Stimulated activated CD8-positive, alpha-beta memory T cell treated with anti-CD3 and anti-CD28 coated beads, Interleukin-7, amount 100 ng/mL, for 48 hours (primary cell): ENCODE measurements at regions not wholly inside any gene's neighbourhood (a gene's known extent, or its start where the extent isn't known, plus 50 kb on each side); places are given as distances from the start of the nearest gene placed in this dataset.

Experiments
- DNase-seq, 2 donors: peaks; one replicate each; pipeline ENCODE4 v3.0.0-alpha.2; 2020; ENCODE audit warnings: low read depth in 1 of 2; ENCODE audit errors: extremely low read depth in 1 of 2

DNA sequence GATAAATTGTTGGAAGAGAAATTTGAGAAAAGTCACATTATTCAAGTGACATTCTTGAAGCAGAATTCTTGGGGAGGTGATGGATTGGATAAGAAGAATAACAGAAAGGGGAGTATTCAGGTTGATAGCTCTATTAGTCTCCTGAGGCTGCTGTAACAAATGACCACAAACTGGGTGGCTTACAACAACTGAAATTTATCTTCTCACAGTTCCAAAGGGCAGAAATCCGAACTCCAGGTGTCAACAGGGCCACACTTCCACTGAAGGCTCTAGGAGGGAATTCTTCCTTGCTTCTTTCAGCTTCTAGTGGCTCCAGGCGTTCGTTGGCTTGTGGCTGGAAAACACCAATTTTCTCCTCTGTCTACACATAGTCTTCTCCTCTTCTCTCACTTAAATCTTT is 99.8 kb downstream of the TES start:
- DNase-seq: no peak

DNA sequence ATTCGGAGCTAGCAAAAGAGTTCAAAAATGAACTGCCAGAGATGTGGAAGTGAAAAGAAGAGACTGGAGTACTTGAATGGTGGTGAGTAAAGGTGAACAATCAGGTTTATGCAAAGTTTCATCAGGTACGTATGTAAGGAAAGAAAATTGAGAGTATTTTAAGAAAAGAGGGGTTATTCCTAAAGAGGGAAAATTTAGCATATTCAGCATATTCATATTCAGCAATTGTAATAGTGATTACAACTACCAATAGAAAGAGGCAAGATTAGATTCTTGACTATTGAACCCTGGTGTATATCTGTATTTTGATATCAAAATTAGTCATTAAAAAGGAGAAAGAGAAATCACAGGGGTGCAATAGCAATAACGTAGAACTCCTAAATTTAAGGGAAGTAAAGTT is 100.9 kb downstream of the TES start:
- DNase-seq: no peak

DNA sequence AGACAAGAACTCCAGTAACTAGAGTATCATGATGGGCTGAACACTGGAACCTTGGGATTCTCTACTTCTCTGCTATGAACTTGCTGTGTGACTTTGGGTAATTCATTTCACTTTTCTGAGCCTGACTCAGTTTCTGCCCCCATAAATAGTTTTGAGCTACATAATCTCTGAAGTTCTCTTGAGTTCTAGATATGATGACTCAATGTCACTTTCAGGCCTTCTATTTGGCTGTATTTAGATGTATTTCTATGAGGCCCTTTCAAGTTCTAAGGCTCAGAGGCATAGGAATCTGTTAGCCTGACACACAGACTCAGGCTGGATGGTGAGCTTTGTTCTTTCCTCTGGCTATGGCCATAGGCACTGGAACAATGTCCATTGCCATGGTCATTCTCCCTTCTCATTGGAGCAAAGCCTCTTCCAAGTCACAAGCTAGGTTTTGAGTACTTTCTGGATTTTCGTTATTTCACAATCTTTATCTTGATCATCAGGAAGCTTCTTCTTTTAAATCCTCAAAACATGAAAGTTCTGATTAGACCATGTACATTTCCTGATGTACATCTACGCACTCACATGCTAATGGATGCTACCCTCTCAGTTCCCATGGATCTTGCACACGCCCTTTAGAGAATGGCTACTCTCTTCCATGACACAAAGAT is 101.6 kb downstream of the TES start:
- DNase-seq: no peak

DNA sequence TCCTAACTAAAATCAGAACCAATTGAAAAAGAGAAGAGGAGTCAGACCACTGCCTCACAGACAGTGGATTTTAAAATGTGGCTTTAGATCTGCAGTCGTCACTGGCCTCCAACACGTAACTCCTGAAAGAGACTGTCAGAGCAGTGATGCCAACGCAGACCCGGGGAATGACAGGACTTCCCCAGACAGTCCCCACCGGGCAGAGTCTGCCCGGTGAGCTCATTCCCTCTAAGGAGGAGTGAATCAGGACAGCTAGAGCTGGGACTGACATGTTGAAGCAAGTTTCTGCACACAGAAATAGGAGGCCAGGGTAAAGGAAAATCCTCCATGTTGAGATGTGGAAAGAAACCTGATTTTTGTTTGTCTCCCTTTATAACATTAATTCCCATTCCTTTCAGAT is 105.0 kb downstream of the TES start:
- DNase-seq: no peak

DNA sequence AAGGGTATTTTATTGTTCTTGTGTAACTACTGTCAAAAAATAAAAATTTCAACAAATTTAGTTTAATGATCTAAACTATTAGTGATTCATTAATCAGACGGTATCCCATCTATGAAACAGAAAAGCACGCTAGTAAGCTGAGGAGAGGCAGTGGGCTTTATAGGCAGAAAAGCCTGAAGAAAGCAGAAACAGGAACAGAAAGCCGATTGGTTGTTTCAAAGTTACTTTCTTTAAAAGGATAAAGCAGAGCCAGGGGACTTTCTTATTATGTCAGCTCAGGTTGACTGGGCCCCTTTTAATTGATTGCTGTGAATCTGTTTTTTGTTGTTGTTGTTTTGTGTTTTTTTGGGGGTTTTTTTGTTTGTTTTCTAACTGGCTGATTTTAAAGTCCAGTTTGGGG is 105.5 kb downstream of the TES start:
- no peak for DNase-seq

DNA sequence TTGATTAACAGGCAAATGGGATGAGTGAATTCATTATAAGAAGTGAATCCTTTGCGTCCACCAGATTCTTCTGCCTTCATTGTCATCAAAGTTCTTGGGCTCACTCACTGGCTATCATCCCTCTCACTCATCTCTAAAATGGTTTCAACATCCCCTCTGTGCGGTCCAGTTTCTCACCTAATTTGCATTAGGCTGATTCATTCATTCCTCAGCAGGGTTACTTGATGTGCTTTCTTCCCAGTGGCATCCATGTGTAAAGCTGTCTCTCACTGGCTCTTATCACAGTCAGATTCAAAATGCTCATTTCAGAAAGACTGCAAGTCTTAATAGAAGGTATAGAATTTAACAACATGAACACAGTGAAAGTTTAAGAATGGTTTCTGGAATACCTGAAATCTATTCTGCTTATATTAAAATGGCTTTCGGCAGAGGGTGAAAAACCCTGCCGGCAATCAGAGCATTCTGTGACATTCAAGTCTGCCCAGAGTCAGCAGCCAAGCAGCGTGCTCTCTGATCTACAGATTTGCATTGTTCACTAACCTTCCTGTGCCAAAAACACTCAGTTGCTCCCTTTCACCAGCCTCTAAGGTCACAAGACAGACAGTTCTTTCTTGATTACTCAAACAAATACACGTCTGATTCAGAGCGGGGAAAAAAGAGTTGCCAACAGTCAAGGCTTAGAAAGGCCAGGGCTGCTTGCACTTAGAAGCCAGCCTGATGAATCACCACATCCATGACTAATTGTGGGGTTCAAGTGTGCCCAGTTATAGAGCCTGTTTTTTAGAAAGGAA is 106.7 kb downstream of the TES start:
- DNase-seq: peak in 1 of 2 donors; percentile 32

DNA sequence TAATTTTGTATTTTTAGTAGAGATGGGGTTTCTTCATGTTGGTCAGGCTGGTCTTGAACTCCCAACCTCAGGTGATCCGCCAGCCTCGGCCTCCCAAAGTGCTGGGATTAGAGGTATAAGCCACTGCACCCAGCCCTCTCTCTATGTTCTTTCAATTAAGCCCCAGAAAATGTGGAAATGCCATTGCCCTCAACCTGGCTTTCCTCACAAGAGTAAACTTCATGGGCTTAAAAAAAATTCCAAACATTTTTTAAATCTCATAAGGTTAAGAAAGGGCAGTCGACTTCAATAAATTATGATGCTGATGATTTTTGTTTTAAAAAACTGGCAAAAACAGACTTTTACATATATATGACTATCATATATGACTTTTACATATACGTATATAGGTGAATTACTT is 107.6 kb downstream of the TES start:
- no peak for DNase-seq

DNA sequence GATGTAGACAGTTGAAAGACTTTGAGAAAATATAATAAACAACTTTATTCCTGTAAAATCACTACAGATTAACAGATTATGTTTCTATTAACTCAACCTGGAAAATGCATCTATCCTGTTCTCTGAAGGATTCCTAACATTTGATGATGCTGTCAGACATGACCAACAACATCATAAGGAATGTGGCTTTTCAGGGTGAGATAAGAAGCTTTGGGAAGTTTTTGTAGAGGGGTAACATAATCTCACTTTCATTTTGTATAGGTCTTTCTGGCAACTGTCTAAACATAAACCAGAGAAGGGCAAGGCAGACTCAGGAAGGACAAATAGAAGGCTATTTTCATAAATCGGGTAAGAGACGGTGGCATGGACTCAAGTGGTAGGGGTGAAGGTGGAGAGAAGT is 112.2 kb downstream of the TES start:
- DNase-seq: no peak

DNA sequence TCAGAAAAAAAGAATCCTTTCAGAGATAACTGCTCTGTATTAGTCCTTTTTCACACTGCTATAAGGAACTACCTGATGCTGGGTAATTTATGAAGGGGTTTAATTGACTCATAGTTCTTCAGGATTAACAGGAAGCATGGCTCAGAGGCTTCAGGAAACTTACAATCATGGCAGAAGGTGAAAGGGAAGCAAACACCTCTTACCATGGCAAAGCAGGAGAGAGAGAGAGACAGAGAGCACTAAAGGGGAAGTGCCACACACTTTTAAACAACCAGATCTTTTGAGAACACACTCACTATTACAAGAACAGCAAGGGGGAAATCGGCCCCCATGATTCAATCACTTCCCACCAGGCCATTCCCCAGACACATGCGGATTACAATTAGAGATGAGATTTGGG is 114.2 kb downstream of the TES start:
- no peak for DNase-seq

DNA sequence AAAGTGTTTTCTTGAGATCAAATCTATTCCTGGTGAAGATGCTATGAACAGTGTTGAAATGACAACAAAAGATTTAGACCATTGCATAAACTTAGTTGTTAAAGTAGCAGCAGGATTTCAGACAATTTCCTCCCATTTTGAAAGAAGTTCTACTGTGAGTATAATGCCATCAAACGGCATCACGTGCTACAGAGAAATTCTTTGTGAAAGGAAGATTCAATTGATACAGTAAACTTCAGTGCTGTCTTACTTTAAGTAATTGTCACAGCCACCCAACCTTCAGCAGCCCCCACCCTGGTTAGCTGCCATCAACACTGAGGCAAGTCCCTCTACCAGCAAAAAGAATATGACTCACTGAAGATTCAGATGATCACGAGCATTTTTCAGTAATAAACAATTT is 115.2 kb downstream of the TES start:
- DNase-seq: no peak

DNA sequence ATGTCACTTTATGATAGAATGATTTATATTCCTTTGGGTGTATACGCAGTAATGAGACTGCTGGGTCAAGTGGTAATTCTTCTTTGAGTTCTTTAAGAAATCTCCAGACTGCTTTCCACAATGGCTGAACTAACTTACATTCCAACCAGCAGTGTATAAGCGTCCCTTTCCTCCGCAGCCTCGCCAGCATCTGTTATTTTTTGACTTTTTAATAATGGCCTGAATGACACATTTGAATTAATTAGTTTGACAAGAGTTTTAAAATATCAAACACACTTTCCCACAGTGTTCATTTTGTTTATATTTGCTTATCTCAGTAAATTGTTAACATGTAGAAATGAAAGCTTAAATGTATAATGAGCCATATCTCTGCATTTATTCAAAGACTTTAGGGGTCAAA is 116.8 kb downstream of the TES start:
- no peak for DNase-seq

DNA sequence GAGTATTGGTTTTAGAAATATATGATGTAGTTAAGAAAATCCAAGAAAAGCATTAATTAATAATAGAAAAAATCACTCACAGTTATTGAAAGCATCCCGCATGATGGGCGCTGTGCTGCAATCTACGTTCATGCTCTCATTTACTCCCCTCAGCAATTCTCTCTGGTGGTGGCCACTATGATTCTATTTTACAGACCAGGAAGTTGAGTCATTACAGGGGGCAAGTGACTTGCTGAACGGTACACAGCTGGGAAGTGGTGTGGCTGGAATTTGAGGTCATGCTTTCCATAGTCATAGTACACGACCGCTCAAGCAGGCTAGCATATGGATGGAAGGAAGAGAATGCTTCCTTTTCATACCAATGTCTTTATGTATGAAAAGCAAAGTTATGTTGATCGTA is 117.4 kb downstream of the TES start:
- DNase-seq: no peak

DNA sequence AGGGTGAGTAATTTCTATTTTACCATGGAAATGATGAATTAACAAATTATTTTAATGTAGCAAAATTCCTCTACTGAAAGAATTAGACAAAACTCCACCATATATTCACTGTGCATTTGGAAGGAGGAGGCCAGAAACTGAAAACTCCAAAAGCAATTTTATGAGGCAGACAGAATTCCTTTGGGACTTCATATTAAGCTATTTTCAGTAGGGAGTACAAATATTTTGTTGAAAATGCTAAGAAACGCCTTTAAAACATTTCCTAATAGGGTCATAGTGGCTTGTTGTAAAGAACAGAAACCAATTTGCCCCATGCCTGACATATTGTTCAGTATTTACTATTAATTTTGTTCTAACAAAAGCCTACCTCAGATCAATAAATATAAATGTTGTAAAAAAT is 117.8 kb downstream of the TES start:
- DNase-seq: no peak

DNA sequence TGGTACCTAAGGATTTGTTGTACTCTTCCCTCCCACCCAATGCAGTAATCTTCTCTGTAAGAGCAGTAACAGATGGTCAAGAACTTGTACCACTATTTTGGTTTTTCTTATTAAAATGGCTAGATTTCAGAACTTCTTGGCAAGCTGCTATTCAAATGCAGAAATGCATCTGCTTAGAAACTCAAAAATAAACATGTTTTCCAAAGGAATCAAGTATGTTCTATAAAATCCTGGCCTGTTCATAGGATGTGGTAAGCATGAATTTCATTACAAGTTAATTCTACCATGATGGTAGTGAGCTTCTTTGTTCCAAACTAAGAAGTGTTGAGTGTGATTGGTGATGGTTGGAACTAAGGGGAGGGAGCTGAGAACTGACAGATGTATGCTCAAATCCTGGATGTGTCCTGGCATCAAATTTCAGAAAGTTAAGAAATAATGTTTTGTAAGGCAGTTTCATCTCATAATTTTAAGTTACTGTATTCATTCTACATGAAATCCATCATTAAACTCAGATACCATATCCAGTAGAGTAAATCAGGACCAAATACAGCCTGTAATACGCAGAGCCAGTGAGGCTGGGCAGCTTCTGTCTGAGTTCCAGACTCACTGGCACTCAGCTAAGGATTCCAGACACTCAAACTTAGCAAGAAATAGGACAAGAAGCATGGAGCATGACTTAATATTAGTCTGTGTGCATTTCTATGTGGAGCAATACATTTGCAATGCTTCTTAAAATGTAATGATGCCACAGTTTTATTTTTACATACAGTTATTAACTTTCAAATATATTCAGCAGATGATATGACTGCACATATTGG is 119.6 kb downstream of the TES start:
- no peak for DNase-seq

DNA sequence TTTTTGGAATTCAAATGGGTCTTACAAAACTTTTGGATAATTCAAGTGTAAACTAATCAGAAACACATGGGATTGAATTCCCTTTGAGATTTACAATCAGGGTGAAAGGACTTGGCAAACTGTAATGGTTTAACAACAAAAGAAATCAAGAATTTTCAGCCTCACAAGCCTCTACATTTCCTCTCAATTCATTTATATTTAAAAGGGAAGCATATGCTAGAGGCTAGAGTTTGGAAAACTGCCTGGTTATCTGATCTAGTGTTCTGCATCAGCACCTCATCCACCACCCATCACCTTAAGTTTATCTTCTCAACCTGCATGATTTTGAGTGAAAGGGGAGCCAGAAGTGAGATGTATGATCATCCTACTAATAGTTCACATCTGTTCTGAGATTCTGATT is 120.7 kb downstream of the TES start:
- no peak for DNase-seq

DNA sequence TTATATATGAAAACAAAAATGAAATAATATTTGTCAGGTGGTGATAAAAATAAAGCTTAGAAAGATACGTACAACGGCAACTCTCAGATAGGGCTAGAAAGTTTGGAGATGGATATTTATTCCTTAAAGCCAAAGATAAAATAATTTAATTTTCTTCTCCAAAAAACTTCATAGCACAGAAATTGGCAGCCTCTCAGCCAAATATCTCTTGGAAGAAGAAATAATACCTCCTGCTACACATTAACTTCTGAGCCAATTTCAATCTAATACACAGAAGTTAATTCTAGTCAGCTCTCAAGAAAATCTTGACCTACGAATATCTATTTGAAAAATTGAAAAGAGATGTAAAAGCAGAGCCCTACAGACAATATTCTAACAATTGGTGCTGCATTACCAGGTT is 122.4 kb downstream of the TES start:
- no peak for DNase-seq

DNA sequence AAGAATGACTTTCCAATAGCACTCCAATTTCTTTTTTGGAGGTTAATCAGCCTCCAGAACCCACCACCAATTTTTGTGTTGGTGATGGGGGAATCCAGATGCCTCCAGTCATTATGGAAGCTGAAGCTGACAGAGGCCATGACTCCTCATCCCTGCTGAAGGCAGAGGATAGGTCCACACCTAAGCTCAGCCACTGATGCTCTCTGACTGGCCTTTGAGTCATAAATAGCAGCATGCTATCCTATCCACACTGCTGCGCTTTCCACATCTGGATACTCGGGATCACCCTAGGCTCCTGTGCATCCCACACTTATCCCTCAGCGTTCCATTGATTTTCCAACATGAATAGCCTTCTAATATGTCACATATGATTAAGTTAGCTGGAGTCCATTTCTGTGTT is 124.2 kb downstream of the TES start:
- no peak for DNase-seq

DNA sequence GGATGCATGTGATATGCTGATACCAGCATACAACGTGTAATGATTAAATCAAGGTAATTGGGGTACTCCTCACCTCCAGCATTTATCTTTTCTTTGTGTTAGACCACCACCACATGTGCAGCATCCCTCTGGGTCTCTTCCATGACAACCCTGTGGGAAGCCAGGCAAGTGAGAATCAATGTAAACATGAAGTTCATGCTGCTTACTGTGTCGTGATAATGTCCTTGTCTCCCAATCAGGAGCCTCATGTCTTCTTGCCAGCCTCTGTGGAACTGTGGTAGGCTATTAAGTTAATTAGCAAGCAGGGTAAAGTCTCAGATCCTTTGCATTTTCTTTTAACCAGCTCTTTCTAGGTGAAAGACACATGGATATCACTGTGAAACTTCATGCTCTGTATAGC is 126.7 kb downstream of the TES start:
- no peak for DNase-seq

DNA sequence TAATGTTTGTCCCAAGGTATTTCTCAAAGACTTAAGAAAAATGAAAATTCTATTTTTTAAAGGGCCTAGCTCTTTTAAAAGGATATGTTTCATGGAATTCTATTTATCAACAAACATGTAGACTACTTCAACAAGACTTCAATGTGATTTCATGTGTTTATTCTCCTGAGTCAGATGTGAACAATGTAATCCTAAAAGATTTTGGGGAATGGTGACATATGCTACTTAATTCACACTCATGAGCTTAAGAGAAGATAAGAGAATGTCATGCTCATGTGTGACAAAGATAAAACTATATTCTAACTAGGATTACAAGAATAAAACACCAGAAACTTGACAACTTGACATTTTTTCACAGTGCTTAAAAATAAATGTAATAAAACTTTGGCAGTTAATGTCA is 127.5 kb downstream of the TES start:
- no peak for DNase-seq

DNA sequence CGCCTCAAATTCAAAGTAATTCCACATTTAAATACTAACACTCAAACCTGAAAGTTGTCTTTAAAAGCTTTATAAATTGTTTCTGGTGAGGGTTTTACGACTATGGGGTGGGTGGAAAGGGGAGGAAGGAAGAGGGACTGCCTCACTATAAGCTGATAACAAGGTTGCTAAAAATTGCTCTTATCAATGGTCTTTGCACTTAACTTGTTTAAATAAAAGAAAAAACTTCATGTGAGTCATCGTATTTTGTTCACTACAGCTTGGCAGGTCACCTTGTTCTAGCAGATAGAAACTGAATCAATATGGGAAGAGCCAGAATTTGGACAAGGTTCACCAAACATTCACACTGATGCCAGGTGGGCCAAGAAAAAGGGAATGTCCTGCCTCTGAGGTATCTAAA is 129.2 kb downstream of the TES start:
- no peak for DNase-seq

DNA sequence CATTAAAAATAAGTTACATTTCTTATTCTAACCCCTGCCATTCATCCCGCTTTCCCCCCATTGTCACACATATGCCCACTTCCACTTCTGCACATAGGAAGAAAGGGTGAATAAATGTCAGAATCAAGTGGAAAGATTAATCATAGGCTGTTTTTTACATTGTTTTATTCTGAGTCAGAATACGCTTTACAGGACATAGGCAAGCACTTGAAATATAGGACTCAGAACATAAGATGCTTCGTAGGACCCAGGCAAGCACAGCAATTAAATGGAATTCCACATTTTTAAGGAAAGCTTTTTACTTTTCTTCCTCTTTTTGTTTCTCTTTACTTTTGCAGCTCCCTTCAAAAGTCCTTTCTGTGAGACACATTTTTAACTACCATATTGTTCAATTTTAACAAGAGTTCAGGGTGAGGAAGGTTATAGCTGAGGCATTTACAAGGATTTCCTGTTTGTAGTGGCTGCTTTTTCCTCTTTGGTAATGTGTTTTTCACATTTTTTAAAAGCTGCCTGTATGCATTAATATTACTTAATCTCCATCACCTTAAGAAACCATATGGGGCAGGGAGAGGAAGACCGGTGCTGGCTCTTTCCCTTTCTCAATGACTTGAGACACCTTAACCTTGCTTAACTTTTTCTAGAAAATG is 130.0 kb downstream of the TES start:
- DNase-seq: no peak
